Erythroblast (primary cell): ENCODE measurements at regions not wholly inside any gene's neighbourhood (a gene's known extent, or its start where the extent isn't known, plus 50 kb on each side); places are given as distances from the start of the nearest gene placed in this dataset.

Experiments
- GATA1 ChIP-seq: IDR thresholded peaks from 2 replicates; pipeline ENCODE4 v1.6.1; 2011; ENCODE audit warnings: low read depth, mild to moderate bottlenecking, control low read depth, low read length, moderate library complexity
- POLR2A ChIP-seq: IDR thresholded peaks from 2 replicates; pipeline ENCODE4 v1.6.1; 2011; ENCODE audit warnings: mild to moderate bottlenecking, low read length

DNA sequence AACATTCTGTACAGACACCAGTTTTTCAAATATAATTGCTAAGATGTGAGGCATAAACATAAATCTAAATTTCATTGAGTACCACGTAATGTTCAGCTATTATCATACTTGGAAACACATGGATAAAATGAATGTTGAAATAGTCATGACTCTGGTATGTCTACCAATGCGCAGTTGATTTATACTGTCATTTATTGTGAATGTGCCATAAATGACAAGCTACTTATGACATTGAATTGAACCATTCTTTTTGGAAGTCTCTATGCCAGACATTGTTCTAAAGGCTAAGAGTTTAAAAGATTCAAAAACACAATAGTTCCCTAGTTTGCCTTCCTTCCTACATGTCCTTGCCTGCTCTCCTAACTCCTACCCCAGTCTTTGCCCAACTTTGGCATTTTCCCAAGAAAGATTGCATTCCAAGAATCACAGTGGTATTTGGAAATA, 96.6 kb upstream of the DMD start:
- TF ChIP-seq POLR2A (no peak), GATA1 (no peak)
